ENCODE measurements at regions not wholly inside any gene's neighbourhood (a gene's known extent, or its start where the extent isn't known, plus 50 kb on each side); places are given as distances from the start of the nearest gene placed in this dataset.
"Not testable (repeated sequence)": the region's sequence is repeated elsewhere in the genome, so short reads cannot be mapped to it uniquely, and the experiment has no call there.

- intact Hi-C loops (cut with DNase I), result no loop called here
- DNase-seq (ENCODE audit: low spot score), result no peak
Measured at GRCh38 chr1:170789063-170789462, 125.1 kb downstream of the PRRX1 start.

GRCh38 chr1:170790175-170790574 lies 126.2 kb downstream of the PRRX1 start:
- DNase-seq (ENCODE audit: low spot score), result no peak
- intact Hi-C loops (cut with DNase I), result no loop called here

GRCh38 chr1:170790651-170791071 lies 126.7 kb downstream of the PRRX1 start:
- intact Hi-C loops (cut with DNase I), result no loop called here
- DNase-seq (ENCODE audit: low spot score), result no peak

- intact Hi-C loops (cut with DNase I), result no loop called here
- DNase-seq (ENCODE audit: low spot score), result no peak
Measured at GRCh38 chr1:170791941-170792340, 128.0 kb downstream of the PRRX1 start.

GRCh38 chr1:170800265-170800664 lies 135.1 kb upstream of the MROH9 start:
- no peak for DNase-seq (ENCODE audit: low spot score)
- intact Hi-C loops (cut with DNase I), result no loop called here

GRCh38 chr1:170800812-170801211 lies 134.5 kb upstream of the MROH9 start:
- intact Hi-C loops (cut with DNase I), result no loop called here
- no peak for DNase-seq (ENCODE audit: low spot score)

- intact Hi-C loops (cut with DNase I), result no loop called here
- DNase-seq (ENCODE audit: low spot score), result no peak
Measured at GRCh38 chr1:170803711-170804110, 131.6 kb upstream of the MROH9 start.

GRCh38 chr1:170804419-170804818 lies 130.9 kb upstream of the MROH9 start:
- intact Hi-C loops (cut with DNase I), result no loop called here
- no peak for DNase-seq (ENCODE audit: low spot score)

GRCh38 chr1:170804879-170805278 lies 130.5 kb upstream of the MROH9 start:
- intact Hi-C loops (cut with DNase I), result no loop called here
- no peak for DNase-seq (ENCODE audit: low spot score)

GRCh38 chr1:170806961-170807360 lies 128.4 kb upstream of the MROH9 start:
- intact Hi-C loops (cut with DNase I), result no loop called here
- no peak for DNase-seq (ENCODE audit: low spot score)

GRCh38 chr1:170807432-170807831 lies 127.9 kb upstream of the MROH9 start:
- intact Hi-C loops (cut with DNase I), result no loop called here
- DNase-seq (ENCODE audit: low spot score), result no peak

- intact Hi-C loops (cut with DNase I), result no loop called here
- DNase-seq (ENCODE audit: low spot score), result no peak
Measured at GRCh38 chr1:170808216-170808885, 127.0 kb upstream of the MROH9 start.

- intact Hi-C loops (cut with DNase I); DNase-seq (ENCODE audit: low spot score): not testable (repeated sequence)
Measured at GRCh38 chr1:170811013-170811412, 124.3 kb upstream of the MROH9 start.

GRCh38 chr1:170819781-170820180 lies 115.6 kb upstream of the MROH9 start:
- no peak for DNase-seq (ENCODE audit: low spot score)
- intact Hi-C loops (cut with DNase I), result no loop called here

- intact Hi-C loops (cut with DNase I), result no loop called here
- no peak for DNase-seq (ENCODE audit: low spot score)
Measured at GRCh38 chr1:170823120-170823519, 112.2 kb upstream of the MROH9 start.

GRCh38 chr1:170831276-170831675 lies 104.1 kb upstream of the MROH9 start:
- intact Hi-C loops (cut with DNase I), result no loop called here
- no peak for DNase-seq (ENCODE audit: low spot score)

- no peak for DNase-seq (ENCODE audit: low spot score)
- intact Hi-C loops (cut with DNase I), result no loop called here
Measured at GRCh38 chr1:170836141-170836540, 99.2 kb upstream of the MROH9 start.

- no peak for DNase-seq (ENCODE audit: low spot score)
- intact Hi-C loops (cut with DNase I), result no loop called here
Measured at GRCh38 chr1:170840371-170840770, 95.0 kb upstream of the MROH9 start.

- intact Hi-C loops (cut with DNase I), result loop anchor here in 1 of 2 donors (10.0 kb wide), 1 partner anchor 1831 kb away; no protein-coding TSS in a partner anchor
- no peak for DNase-seq (ENCODE audit: low spot score)
Measured at GRCh38 chr1:170853302-170853701, 82.0 kb upstream of the MROH9 start.

- no peak for DNase-seq (ENCODE audit: low spot score)
- intact Hi-C loops (cut with DNase I), result loop anchor here in 1 of 2 donors (10.0 kb wide), 1 partner anchor 1831 kb away; no protein-coding TSS in a partner anchor
Measured at GRCh38 chr1:170853867-170854266, 81.5 kb upstream of the MROH9 start.

GRCh38 chr1:170854677-170855076 lies 80.7 kb upstream of the MROH9 start:
- DNase-seq (ENCODE audit: low spot score), result no peak
- intact Hi-C loops (cut with DNase I), result loop anchor here in 1 of 2 donors (10.0 kb wide), 1 partner anchor 1830 kb away; no protein-coding TSS in a partner anchor

All from posterior vena cava (tissue), 2 donors.